CD4-positive, alpha-beta memory T cell (primary cell): ENCODE measurements at regions not wholly inside any gene's neighbourhood (a gene's known extent, or its start where the extent isn't known, plus 50 kb on each side); places are given as distances from the start of the nearest gene placed in this dataset.
A peak's percentile ranks its signal among the peaks of the same experiment; 100 is the strongest.
"Not testable (repeated sequence)": the region's sequence is repeated elsewhere in the genome, so short reads cannot be mapped to it uniquely, and the experiment has no call there.

Experiments
- CTCF ChIA-PET: fragments of 350-600 bp; sonication (Branson Sonifier 250); formaldehyde crosslinking; loops from one replicate; lab custom pipeline; 2021; ENCODE audit warnings: inconsistent platforms; ENCODE audit not compliant: partially characterized antibody; lab: Charles Lee
- POLR2A ChIA-PET: fragments of 350-600 bp; sonication (Branson Sonifier 250); formaldehyde crosslinking; loops from one replicate; lab custom pipeline; 2021; ENCODE audit not compliant: partially characterized antibody; lab: Charles Lee
- DNase-seq, 5 donors: peaks; one replicate each; pipeline versions ENCODE4 v3.0.0 to v3.0.0-alpha.2; 2020 to 2022; ENCODE audit warnings: mixed read lengths in 1 of 5
- H3K27ac ChIP-seq: one replicate; pipeline ENCODE4 v1.7.0; 2013; ENCODE audit warnings: low read depth, low read length
- H3K27me3 ChIP-seq: 2 replicates; pipeline ENCODE4 v1.7.0; 2013; ENCODE audit warnings: mild to moderate bottlenecking, low read length, moderate library complexity; ENCODE audit not compliant: insufficient read depth
- H3K36me3 ChIP-seq: 2 replicates; pipeline ENCODE4 v1.7.0; 2013; ENCODE audit warnings: mild to moderate bottlenecking, low read length, moderate library complexity; ENCODE audit not compliant: insufficient read depth
- H3K4me1 ChIP-seq: 2 replicates; pipeline ENCODE4 v1.7.0; 2013; ENCODE audit warnings: mild to moderate bottlenecking, low read length, moderate library complexity; ENCODE audit not compliant: insufficient read depth
- H3K4me3 ChIP-seq, 2 donors: one replicate each; pipeline ENCODE4 v1.7.0; 2013; ENCODE audit warnings: low read length in 2 of 2, mild to moderate bottlenecking in 1 of 2
- H3K9me3 ChIP-seq, 2 donors: one replicate each; pipeline ENCODE4 v1.7.0; 2013; ENCODE audit warnings: low read length in 2 of 2, control low read depth in 1 of 2; ENCODE audit not compliant: control insufficient read depth in 1 of 2
- H3K27ac Mint-ChIP-seq, 7 donors: one replicate each; pipeline ENCODE4 v1.8.0; 2020 to 2021; ENCODE audit warnings: mixed read lengths in 7 of 7, mild to moderate bottlenecking in 6 of 7, inconsistent platforms in 3 of 7, moderate library complexity in 3 of 7
- H3K27me3 Mint-ChIP-seq, 2 donors: one replicate each; pipeline ENCODE4 v1.8.0; 2020 to 2021; ENCODE audit warnings: mixed read lengths in 2 of 2
- H3K36me3 Mint-ChIP-seq, 2 donors: one replicate each; pipeline ENCODE4 v1.8.0; 2020 to 2021; ENCODE audit warnings: mixed read lengths in 2 of 2, inconsistent platforms in 1 of 2, mild to moderate bottlenecking in 1 of 2
- H3K4me1 Mint-ChIP-seq, 4 donors: one replicate each; pipeline ENCODE4 v1.8.0; 2020 to 2021; ENCODE audit warnings: mixed read lengths in 4 of 4, mild to moderate bottlenecking in 1 of 4
- H3K4me3 Mint-ChIP-seq, 8 donors: one replicate each; pipeline ENCODE4 v1.8.0; 2020 to 2021; ENCODE audit warnings: mixed read lengths in 8 of 8, mild to moderate bottlenecking in 7 of 8, moderate library complexity in 6 of 8, inconsistent platforms in 3 of 8
- H3K9me3 Mint-ChIP-seq, 8 donors: one replicate each; pipeline ENCODE4 v1.8.0; 2020 to 2021; ENCODE audit warnings: mixed read lengths in 8 of 8, mild to moderate bottlenecking in 5 of 8, inconsistent platforms in 3 of 8, moderate library complexity in 1 of 8
- intact Hi-C: fragments of 100-400 bp; cut with micrococcal nuclease; formaldehyde crosslinking; loops from one replicate; pipeline ENCODE4 v1.15.1; 2023

DNA sequence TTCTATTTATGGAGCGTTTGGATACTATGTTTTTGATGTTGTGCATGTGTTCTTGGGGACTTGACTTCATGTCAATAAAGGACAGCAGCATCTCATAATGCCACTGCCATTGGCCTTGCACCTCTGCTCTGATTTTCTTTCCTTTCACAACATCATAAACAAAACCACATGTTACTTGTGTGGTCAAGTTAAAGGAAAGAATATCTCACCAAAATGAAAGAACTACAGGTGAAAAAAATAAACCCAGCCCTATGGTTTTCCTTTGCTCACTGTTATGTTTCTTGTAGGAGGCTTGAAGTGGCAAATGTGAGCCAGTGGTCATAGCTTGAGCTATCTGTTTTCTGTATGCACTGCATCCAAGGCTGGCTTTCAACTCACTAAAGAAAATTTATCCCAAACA lies 240.4 kb downstream of the KCNRG start:
- Histone ChIP-seq H3K4me3 (peak overlapping the region in 1 of 2 donors; percentile 13), H3K4me1 (peaks cover 53% of the 10 kb centered on the region), H3K9me3 (no peaks in the 10 kb centered on the region), H3K27me3 (no peaks in the 10 kb centered on the region), H3K36me3 (no peaks in the 10 kb centered on the region), H3K27ac (no peak overlapping the region)
- Mint-ChIP-seq H3K27ac (peak overlapping the region in 5 of 7 donors; percentile 31 to 91 (median 63)), H3K4me1 (peaks cover 42 to 68% (median 57%) of the 10 kb centered on the region in 4 donors), H3K9me3 (peaks cover 0 to 3% (median 0%) of the 10 kb centered on the region in 8 donors), H3K27me3 (no peaks in the 10 kb centered on the region), H3K36me3 (peaks cover 0 to 3% of the 10 kb centered on the region in 2 donors), H3K4me3 (peak overlapping the region in 7 of 8 donors; percentile 47 to 83 (median 69))
- DNase-seq = peak in 4 of 5 donors; percentile 36 to 44 (median 40)
- intact Hi-C loops = loop anchor here (5.0 kb wide), 2 partner anchors 38 to 128 kb away; no protein-coding TSS in a partner anchor
- ChIA-PET POLR2A (interaction anchor here (0.6 to 1.8 kb wide), 6 partner anchors 20 to 132 kb away, joined by 3 to 7 read pairs (median 5); no protein-coding TSS in a partner anchor), CTCF (interaction anchor here (0.7 to 1.0 kb wide), 3 partner anchors 10 to 129 kb away, joined by 3 read pairs; no protein-coding TSS in a partner anchor)

DNA sequence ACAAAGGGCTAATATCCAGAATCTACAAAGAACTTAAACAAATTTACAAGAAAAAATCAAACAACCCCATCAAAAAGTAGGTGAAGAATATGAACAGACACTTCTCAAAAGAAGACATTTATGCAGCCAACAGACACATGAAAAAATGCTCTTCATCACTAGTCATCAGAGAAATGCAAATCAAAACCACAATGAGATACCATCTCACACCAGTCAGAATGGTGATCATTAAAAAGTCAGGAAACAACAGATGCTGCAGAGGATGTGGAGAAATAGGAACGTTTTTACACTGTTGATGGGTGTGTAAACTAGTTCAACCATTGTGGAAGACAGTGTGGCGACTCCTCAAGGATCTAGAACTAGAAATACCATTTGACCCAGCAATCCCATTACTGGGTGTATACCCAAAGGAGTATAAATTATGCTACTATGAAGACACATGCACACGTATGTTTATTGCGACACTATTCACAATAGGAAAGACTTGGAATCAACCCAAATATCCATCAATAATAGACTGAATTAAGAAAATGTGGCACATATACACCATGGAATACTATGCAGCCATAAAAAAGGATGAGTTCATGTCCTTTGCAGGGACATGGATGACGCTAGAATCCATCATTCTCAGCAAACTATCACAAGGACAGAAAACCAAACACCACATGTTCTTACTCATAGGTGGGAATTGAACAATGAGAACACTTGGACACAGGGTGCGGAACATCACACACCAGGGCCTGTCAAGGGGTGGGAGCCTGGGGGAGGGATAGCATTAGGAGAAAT lies 241.5 kb downstream of the KCNRG start:
- Mint-ChIP-seq H3K4me3 (peak overlapping the region; percentile 0 to 83 (median 70)), H3K27ac (peak overlapping the region; percentile 27 to 91 (median 63)), H3K4me1 (peaks cover 44 to 65% (median 56%) of the 10 kb centered on the region in 4 donors)
- H3K36me3 Mint-ChIP-seq, H3K9me3 Mint-ChIP-seq, H3K27me3 ChIP-seq, H3K4me3 ChIP-seq, H3K27me3 Mint-ChIP-seq, H3K9me3 ChIP-seq, CTCF ChIA-PET, H3K27ac ChIP-seq, H3K36me3 ChIP-seq: not testable (repeated sequence)
- intact Hi-C loops = loop anchor here (5.0 kb wide), 2 partner anchors 39 to 129 kb away; no protein-coding TSS in a partner anchor
- DNase-seq = peak in 4 of 5 donors; percentile 33 to 53 (median 46)
- H3K4me1 ChIP-seq = peaks cover 53% of the 10 kb centered on the region
- POLR2A ChIA-PET = interaction anchor here (0.6 to 1.8 kb wide), 6 partner anchors 21 to 133 kb away, joined by 3 to 7 read pairs (median 5); no protein-coding TSS in a partner anchor

DNA sequence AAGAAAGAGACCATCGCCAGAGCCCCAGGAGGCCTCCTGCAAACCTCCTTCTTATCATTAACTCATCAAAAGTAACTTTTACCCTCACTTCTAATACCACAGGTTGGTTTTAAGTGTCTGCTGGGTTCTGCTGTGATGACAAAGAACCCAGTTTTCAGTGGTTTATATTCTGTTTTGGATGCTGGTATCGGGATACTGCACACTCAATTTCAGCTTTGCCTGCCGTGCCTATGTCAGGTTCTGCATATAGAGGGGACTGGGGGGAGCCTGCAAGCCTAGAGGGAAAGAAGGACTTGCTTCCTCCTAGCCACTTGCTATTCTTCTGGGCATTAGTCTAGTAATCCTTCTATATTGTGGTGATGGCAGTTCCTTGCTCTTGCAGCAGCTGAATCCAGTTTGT lies 242.4 kb downstream of the KCNRG start:
- ChIA-PET POLR2A (interaction anchor here (0.9 to 2.0 kb wide), 6 partner anchors 21 to 261 kb away, joined by 3 to 20 read pairs (median 4); partner anchors contain the start of gene TRIM13), CTCF (interaction anchor here (0.9 kb wide), 1 partner anchor 22 kb away, joined by 3 read pairs; no protein-coding TSS in a partner anchor)
- no peaks in the 10 kb centered on the region for H3K36me3 ChIP-seq
- H3K27me3 ChIP-seq = no peaks in the 10 kb centered on the region
- peaks cover 53% of the 10 kb centered on the region for H3K4me1 ChIP-seq
- peaks cover 0 to 4% of the 10 kb centered on the region in 2 donors for H3K36me3 Mint-ChIP-seq
- H3K4me3 ChIP-seq = no peak overlapping the region
- H3K27ac Mint-ChIP-seq = peak overlapping the region; percentile 24 to 87 (median 76)
- no peaks in the 10 kb centered on the region for H3K9me3 ChIP-seq
- H3K27me3 Mint-ChIP-seq = no peaks in the 10 kb centered on the region
- no peak overlapping the region for H3K27ac ChIP-seq
- intact Hi-C loops = loop anchor here (5.0 kb wide), 2 partner anchors 40 to 130 kb away; no protein-coding TSS in a partner anchor
- H3K4me3 Mint-ChIP-seq = peak overlapping the region in 6 of 8 donors; percentile 19 to 81 (median 43)
- peaks cover 0 to 2% (median 0%) of the 10 kb centered on the region in 8 donors for H3K9me3 Mint-ChIP-seq
- H3K4me1 Mint-ChIP-seq = peaks cover 44 to 59% (median 51%) of the 10 kb centered on the region in 4 donors
- no peak for DNase-seq

DNA sequence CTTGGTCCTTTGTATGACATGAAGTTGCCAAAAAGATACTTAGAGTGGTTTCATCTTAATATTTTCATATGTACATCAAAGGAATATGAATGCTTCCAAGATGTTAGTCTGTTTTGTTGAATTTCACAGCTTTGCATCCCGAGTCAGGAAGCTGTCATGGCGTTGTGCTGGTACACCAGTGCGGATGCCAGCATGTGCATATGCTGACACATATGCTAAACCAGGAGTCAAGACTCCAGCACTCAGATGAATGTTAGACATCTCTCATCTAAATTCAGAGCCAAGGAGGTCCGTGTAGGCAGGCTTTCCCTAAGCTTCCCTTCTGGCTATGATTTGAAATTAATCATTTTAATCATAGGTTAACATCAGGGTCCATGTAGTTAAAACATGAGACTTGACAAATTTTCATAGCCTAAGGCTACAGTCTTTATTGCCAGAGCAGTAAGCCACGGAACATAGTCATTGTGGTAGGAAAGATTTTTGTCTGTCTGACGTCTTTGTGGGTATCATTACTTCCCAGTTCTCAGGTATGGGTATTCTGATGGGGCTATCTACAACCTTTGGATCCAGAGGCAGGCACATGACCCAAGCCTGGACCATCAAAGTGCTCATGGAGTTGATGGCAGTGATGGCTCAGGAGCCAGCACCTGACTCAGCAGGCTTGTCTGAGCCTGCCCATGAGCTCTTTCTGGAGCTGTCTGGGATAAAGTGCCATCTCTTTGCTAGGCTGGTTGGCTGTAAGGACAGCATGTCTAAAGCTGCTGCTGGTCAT lies 246.1 kb downstream of the KCNRG start:
- intact Hi-C loops = no loop called here
- H3K27me3 Mint-ChIP-seq = no peaks in the 10 kb centered on the region
- no peak overlapping the region for H3K4me3 Mint-ChIP-seq

DNA sequence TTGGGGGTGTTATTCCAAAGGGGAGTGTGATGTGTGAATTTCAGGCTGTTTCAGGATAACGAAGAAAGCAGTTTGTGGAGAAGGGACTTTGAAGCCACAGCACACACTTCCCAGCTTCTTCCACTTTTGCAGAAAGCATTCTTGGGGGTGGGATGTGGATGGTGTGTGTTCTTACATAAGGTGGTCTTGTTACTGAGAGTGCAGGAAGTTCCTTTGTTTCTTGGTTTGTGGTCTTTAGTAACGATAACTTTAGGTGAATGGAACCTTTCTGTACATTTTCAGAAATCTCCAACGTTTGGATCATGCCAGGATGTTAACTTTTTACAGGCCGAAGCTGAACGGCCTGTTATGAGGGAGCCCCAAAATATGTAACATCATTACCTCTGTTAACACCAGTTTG lies 251.8 kb downstream of the KCNRG start:
- Histone ChIP-seq H3K36me3 (no peaks in the 10 kb centered on the region), H3K4me3 (no peak overlapping the region), H3K27ac (no peak overlapping the region), H3K4me1 (no peaks in the 10 kb centered on the region), H3K9me3 (no peaks in the 10 kb centered on the region), H3K27me3 (no peaks in the 10 kb centered on the region)
- Mint-ChIP-seq H3K4me3 (no peak overlapping the region), H3K4me1 (peaks cover 0 to 7% (median 2%) of the 10 kb centered on the region in 4 donors), H3K36me3 (no peaks in the 10 kb centered on the region), H3K27ac (peak overlapping the region in 1 of 7 donors; percentile 15), H3K9me3 (no peaks in the 10 kb centered on the region), H3K27me3 (no peaks in the 10 kb centered on the region)
- DNase-seq = no peak
- intact Hi-C loops = loop anchor here (5.0 kb wide), 1 partner anchor 270 kb away; the partner anchor contains the start of gene TRIM13
- CTCF ChIA-PET = interaction anchor here (0.6 to 1.9 kb wide), 3 partner anchors 31 to 182 kb away, joined by 3 to 7 read pairs (median 3); no protein-coding TSS in a partner anchor
- POLR2A ChIA-PET = interaction anchor here (0.8 to 3.2 kb wide), 2 partner anchors 142 to 270 kb away, joined by 4 to 15 read pairs; no protein-coding TSS in a partner anchor

More for the DNA sequence above, 246.1 kb downstream of the KCNRG start:
- H3K27me3 ChIP-seq = no peaks in the 10 kb centered on the region
- no peak overlapping the region for H3K4me3 ChIP-seq
- H3K4me1 Mint-ChIP-seq = peaks cover 28 to 37% (median 34%) of the 10 kb centered on the region in 4 donors
- H3K27ac Mint-ChIP-seq = peak overlapping the region in 2 of 7 donors; percentile 8 to 57
- ChIA-PET CTCF (interaction anchor here (0.6 to 1.8 kb wide), 2 partner anchors 25 to 174 kb away, joined by 3 to 6 read pairs; no protein-coding TSS in a partner anchor), POLR2A (interaction anchor here (0.6 to 1.0 kb wide), 2 partner anchors 177 to 650 kb away, joined by 3 read pairs; no protein-coding TSS in a partner anchor)
- H3K27ac ChIP-seq = no peak overlapping the region
- peaks cover 35% of the 10 kb centered on the region for H3K4me1 ChIP-seq
- H3K9me3 ChIP-seq = no peaks in the 10 kb centered on the region
- peaks cover 0 to 4% of the 10 kb centered on the region in 2 donors for H3K36me3 Mint-ChIP-seq
- no peaks in the 10 kb centered on the region for H3K36me3 ChIP-seq
- no peaks in the 10 kb centered on the region for H3K9me3 Mint-ChIP-seq
- DNase-seq = no peak

DNA sequence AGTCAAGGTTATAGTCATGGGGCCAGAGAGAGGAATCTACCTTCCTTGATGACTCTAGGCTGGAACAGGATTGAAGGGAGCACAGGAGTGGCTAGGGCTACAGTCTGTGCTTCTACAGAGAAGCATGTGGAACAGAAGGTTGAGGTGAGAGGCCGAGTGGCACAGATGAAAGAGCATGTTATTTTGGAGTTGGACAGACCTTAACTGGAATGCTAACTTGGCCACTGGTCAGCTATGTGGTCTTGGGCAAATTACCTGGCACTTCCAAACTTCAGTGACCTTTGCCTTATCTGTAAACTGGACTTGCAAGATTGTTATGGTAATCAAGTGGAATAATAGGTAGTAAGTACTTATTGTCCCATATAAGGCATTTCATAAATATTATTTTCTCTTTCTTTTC lies 252.7 kb downstream of the KCNRG start:
- peaks cover 0 to 5% of the 10 kb centered on the region in 2 donors for H3K36me3 Mint-ChIP-seq
- H3K9me3 Mint-ChIP-seq = no peaks in the 10 kb centered on the region
- Histone ChIP-seq H3K27ac (no peak overlapping the region), H3K9me3 (no peaks in the 10 kb centered on the region), H3K4me1 (no peaks in the 10 kb centered on the region), H3K4me3 (no peak overlapping the region), H3K27me3 (no peaks in the 10 kb centered on the region), H3K36me3 (no peaks in the 10 kb centered on the region)
- H3K4me1 Mint-ChIP-seq = peaks cover 0 to 7% (median 2%) of the 10 kb centered on the region in 4 donors
- ChIA-PET CTCF (interaction anchor here (1.3 to 2.8 kb wide), 3 partner anchors 114 to 291 kb away, joined by 3 to 14 read pairs (median 5); no protein-coding TSS in a partner anchor), POLR2A (interaction anchor here (0.6 to 3.2 kb wide), 3 partner anchors 143 to 261 kb away, joined by 3 to 15 read pairs (median 3); no protein-coding TSS in a partner anchor)
- no peak overlapping the region for H3K4me3 Mint-ChIP-seq
- no peaks in the 10 kb centered on the region for H3K27me3 Mint-ChIP-seq
- no peak for DNase-seq
- intact Hi-C loops = loop anchor here (1.0 to 5.0 kb wide), 2 partner anchors 183 to 271 kb away; partner anchors contain the start of gene TRIM13
- no peak overlapping the region for H3K27ac Mint-ChIP-seq
